GM21423 (cell line): ENCODE measurements at regions not wholly inside any gene's neighbourhood (a gene's known extent, or its start where the extent isn't known, plus 50 kb on each side); places are given as distances from the start of the nearest gene placed in this dataset.
A peak's percentile ranks its signal among the peaks of the same experiment; 100 is the strongest.

ENCODE experiments used
- ATAC-seq: cut with Tn5 transposase; IDR thresholded peaks from one replicate; pipeline ENCODE4 v1.9.1; 2021; ENCODE audit warnings: mild to moderate bottlenecking, moderate library complexity; ENCODE audit not compliant: unreplicated experiment

GRCh38 chr16:13392341-13392740 lies 490.9 kb downstream of the SHISA9 start:
- ATAC-seq, result no peak

- no peak for ATAC-seq
Measured at GRCh38 chr16:13393816-13394215, 492.4 kb downstream of the SHISA9 start.

- ATAC-seq, result no peak
Measured at GRCh38 chr16:13394488-13394887, 493.1 kb downstream of the SHISA9 start.

- no peak for ATAC-seq
Measured at GRCh38 chr16:13397126-13397525, 495.7 kb downstream of the SHISA9 start.

GRCh38 chr16:13401641-13402040 lies 500.2 kb downstream of the SHISA9 start:
- no peak for ATAC-seq

GRCh38 chr16:13402601-13403000 lies 501.2 kb downstream of the SHISA9 start:
- ATAC-seq, result no peak

- no peak for ATAC-seq
Measured at GRCh38 chr16:13403326-13403725, 501.9 kb downstream of the SHISA9 start.

GRCh38 chr16:13414154-13414553 lies 505.8 kb upstream of the ERCC4 start:
- no peak for ATAC-seq

GRCh38 chr16:13419589-13419988 lies 500.4 kb upstream of the ERCC4 start:
- no peak for ATAC-seq

- no peak for ATAC-seq
Measured at GRCh38 chr16:13421726-13422125, 498.2 kb upstream of the ERCC4 start.

GRCh38 chr16:13425836-13426235 lies 494.1 kb upstream of the ERCC4 start:
- ATAC-seq, result no peak

- no peak for ATAC-seq
Measured at GRCh38 chr16:13426269-13426668, 493.7 kb upstream of the ERCC4 start.

- ATAC-seq, result no peak
Measured at GRCh38 chr16:13426736-13427135, 493.2 kb upstream of the ERCC4 start.

GRCh38 chr16:13427943-13428342 lies 492.0 kb upstream of the ERCC4 start:
- ATAC-seq, result no peak

- no peak for ATAC-seq
Measured at GRCh38 chr16:13429416-13429815, 490.5 kb upstream of the ERCC4 start.

GRCh38 chr16:13435415-13435814 lies 484.5 kb upstream of the ERCC4 start:
- no peak for ATAC-seq

GRCh38 chr16:13435873-13436474 lies 484.0 kb upstream of the ERCC4 start:
- ATAC-seq, result no peak

- ATAC-seq, result peak; percentile 75
Measured at GRCh38 chr16:13436641-13437412, 483.1 kb upstream of the ERCC4 start.

- no peak for ATAC-seq
Measured at GRCh38 chr16:13437413-13437795, 482.6 kb upstream of the ERCC4 start.

- ATAC-seq, result no peak
Measured at GRCh38 chr16:13438064-13438463, 481.9 kb upstream of the ERCC4 start.

GRCh38 chr16:13439766-13440165 lies 480.2 kb upstream of the ERCC4 start:
- no peak for ATAC-seq

GRCh38 chr16:13441675-13442074 lies 478.3 kb upstream of the ERCC4 start:
- peak; percentile 60 for ATAC-seq

GRCh38 chr16:13448346-13448745 lies 471.6 kb upstream of the ERCC4 start:
- no peak for ATAC-seq
